ENCODE measurements at regions not wholly inside any gene's neighbourhood (a gene's known extent, or its start where the extent isn't known, plus 50 kb on each side); places are given as distances from the start of the nearest gene placed in this dataset.

- no peak for DNase-seq (ENCODE audit: low spot score)
- TF ChIP-seq, protein P1, sequence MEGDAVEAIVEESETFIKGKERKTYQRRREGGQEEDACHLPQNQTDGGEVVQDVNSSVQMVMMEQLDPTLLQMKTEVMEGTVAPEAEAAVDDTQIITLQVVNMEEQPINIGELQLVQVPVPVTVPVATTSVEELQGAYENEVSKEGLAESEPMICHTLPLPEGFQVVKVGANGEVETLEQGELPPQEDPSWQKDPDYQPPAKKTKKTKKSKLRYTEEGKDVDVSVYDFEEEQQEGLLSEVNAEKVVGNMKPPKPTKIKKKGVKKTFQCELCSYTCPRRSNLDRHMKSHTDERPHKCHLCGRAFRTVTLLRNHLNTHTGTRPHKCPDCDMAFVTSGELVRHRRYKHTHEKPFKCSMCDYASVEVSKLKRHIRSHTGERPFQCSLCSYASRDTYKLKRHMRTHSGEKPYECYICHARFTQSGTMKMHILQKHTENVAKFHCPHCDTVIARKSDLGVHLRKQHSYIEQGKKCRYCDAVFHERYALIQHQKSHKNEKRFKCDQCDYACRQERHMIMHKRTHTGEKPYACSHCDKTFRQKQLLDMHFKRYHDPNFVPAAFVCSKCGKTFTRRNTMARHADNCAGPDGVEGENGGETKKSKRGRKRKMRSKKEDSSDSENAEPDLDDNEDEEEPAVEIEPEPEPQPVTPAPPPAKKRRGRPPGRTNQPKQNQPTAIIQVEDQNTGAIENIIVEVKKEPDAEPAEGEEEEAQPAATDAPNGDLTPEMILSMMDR (IDR thresholded peaks at IDR 0.05; ENCODE audit: extremely low read depth, insufficient read depth, missing control alignments) = no peak
- in situ Hi-C loops (cut with MboI; ENCODE audit: low pct_unique_long_range_greater_than_20kb, low sequenced_read_pairs, unreplicated experiment) = no loop called here
These were observed 524.2 kb downstream of the ACTL7B start for GRCh38 chr9:108331596-108331995.

DNA sequence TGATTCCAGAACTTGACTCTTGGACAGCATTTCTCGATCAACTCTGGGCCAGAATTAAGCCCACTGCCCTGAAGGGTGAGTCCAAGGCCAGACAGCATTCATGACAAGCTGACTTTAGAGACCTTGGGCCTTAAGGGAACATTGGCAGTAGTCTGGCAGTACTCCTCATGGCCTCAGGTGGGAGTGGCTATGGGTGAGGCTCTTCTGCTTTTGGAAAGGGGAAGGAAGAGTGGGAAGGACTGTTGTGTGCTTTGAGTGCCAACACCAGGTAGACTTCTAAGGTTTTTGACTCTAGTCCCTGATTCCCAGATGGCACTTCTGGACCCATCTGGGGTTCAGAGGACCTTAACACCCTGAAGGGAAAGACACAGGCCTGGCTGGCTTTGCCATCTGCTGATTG lies 530.4 kb downstream of the ACTL7B start:
- in situ Hi-C loops (cut with MboI; ENCODE audit: low pct_unique_long_range_greater_than_20kb, low sequenced_read_pairs, unreplicated experiment) = no loop called here
- no peak for DNase-seq (ENCODE audit: low spot score)
- TF ChIP-seq, protein P1 (IDR thresholded peaks at IDR 0.05; ENCODE audit: extremely low read depth, insufficient read depth, missing control alignments) = no peak

GRCh38 chr9:108323615-108324014 lies 532.2 kb downstream of the ACTL7B start:
- no peak for DNase-seq (ENCODE audit: low spot score)
- TF ChIP-seq, protein P1 (IDR thresholded peaks at IDR 0.05; ENCODE audit: extremely low read depth, insufficient read depth, missing control alignments) = no peak
- in situ Hi-C loops (cut with MboI; ENCODE audit: low pct_unique_long_range_greater_than_20kb, low sequenced_read_pairs, unreplicated experiment) = no loop called here

GRCh38 chr9:108322326-108323098 lies 533.3 kb downstream of the ACTL7B start:
- in situ Hi-C loops (cut with MboI; ENCODE audit: low pct_unique_long_range_greater_than_20kb, low sequenced_read_pairs, unreplicated experiment) = no loop called here
- TF ChIP-seq, protein P1 (IDR thresholded peaks at IDR 0.05; ENCODE audit: extremely low read depth, insufficient read depth, missing control alignments) = no peak
- no peak for DNase-seq (ENCODE audit: low spot score)

DNA sequence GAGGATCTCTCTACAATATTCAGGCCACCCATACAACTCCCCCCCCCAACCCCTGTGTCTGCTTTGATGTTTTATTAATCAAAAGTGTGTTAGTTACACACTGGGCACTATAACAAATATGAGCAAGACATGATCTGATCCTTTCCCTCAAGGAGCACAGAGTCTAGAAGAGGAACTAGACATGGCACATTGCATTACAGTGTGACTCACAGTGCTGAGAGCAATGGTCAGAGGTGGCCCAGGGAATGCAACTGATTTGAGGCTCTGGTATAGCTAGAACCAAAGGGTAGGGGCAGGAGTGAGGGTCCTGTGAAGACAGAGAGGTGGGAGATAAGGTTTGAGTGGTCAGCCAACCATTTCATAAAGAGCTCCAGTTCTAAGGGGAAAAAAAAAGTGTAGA lies 539.2 kb downstream of the ACTL7B start:
- TF ChIP-seq, protein P1 (IDR thresholded peaks at IDR 0.05; ENCODE audit: extremely low read depth, insufficient read depth, missing control alignments) = no peak
- in situ Hi-C loops (cut with MboI; ENCODE audit: low pct_unique_long_range_greater_than_20kb, low sequenced_read_pairs, unreplicated experiment) = no loop called here
- no peak for DNase-seq (ENCODE audit: low spot score)

GRCh38 chr9:108316066-108316465 lies 539.7 kb downstream of the ACTL7B start:
- in situ Hi-C loops (cut with MboI; ENCODE audit: low pct_unique_long_range_greater_than_20kb, low sequenced_read_pairs, unreplicated experiment) = no loop called here
- TF ChIP-seq, protein P1 (IDR thresholded peaks at IDR 0.05; ENCODE audit: extremely low read depth, insufficient read depth, missing control alignments) = no peak

More at GRCh38 chr9:108316066-108316465, 539.7 kb downstream of the ACTL7B start:
- DNase-seq (ENCODE audit: low spot score) = no peak
